OCI-LY3 (cell line): ENCODE measurements at regions not wholly inside any gene's neighbourhood (a gene's known extent, or its start where the extent isn't known, plus 50 kb on each side); places are given as distances from the start of the nearest gene placed in this dataset.

Source experiments
- EZH2phosphoT487 ChIP-seq: fragments of 200-600 bp; shearing (Covaris generic); IDR thresholded peaks from 2 replicates; pipeline ENCODE4 v1.6.1; 2018; ENCODE audit warnings: antibody characterized with exemption, mixed run types, low read depth
- TF ChIP-seq, protein P1 (sequence below): fragments of 200-600, 300-600 bp; sonication (generic); IDR thresholded peaks from 2 replicates; pipeline ENCODE4 v1.5.1; 2014; ENCODE audit warnings: antibody characterized with exemption, low read length, low read depth

DNA sequence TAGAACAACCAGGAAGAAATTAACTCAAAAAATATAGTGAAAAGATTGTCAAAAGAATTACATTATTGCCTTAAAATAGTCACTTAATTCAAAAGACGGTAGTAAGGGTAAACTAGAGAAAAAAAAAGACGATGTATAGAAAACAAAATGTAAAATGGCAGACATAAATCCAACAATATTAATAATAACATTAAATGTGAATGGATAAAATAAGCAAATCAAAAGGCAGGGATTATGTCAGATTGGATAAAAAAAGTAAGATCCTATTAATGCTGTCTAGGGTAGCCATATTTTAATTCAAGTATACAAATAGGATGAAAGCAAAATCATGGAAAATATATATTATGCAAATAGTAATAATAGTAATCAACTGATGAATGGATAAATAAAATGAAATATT lies 134.0 kb upstream of the ADCY2 start:
- TF ChIP-seq EZH2phosphoT487: no peak
- TF ChIP-seq, protein P1, sequence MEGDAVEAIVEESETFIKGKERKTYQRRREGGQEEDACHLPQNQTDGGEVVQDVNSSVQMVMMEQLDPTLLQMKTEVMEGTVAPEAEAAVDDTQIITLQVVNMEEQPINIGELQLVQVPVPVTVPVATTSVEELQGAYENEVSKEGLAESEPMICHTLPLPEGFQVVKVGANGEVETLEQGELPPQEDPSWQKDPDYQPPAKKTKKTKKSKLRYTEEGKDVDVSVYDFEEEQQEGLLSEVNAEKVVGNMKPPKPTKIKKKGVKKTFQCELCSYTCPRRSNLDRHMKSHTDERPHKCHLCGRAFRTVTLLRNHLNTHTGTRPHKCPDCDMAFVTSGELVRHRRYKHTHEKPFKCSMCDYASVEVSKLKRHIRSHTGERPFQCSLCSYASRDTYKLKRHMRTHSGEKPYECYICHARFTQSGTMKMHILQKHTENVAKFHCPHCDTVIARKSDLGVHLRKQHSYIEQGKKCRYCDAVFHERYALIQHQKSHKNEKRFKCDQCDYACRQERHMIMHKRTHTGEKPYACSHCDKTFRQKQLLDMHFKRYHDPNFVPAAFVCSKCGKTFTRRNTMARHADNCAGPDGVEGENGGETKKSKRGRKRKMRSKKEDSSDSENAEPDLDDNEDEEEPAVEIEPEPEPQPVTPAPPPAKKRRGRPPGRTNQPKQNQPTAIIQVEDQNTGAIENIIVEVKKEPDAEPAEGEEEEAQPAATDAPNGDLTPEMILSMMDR: no peak
